ENCODE measurements at regions not wholly inside any gene's neighbourhood (a gene's known extent, or its start where the extent isn't known, plus 50 kb on each side); places are given as distances from the start of the nearest gene placed in this dataset.

- TF ChIP-seq EZH2 (IDR thresholded peaks at IDR 0.05) (no peak), POLR2AphosphoS5 (IDR thresholded peaks at IDR 0.05; ENCODE audit: borderline replicate concordance, low read depth, low read length) (no peak), FOXP2 (optimal IDR thresholded peaks at IDR 0.05; ENCODE audit: control extremely low read depth, extremely low read length, insufficient read depth) (no peak)
These were observed 120.1 kb downstream of the RPL22L1 start for GRCh38 chr3:170749765-170750477.
